ENCODE measurements at regions not wholly inside any gene's neighbourhood (a gene's known extent, or its start where the extent isn't known, plus 50 kb on each side); places are given as distances from the start of the nearest gene placed in this dataset.
"Not testable (repeated sequence)": the region's sequence is repeated elsewhere in the genome, so short reads cannot be mapped to it uniquely, and the experiment has no call there.

- no peak for DNase-seq
Observed at GRCh38 chr5:125897089-125897488, 526.1 kb upstream of the GRAMD2B start.

- DNase-seq: no peak
Observed at GRCh38 chr5:125898851-125899405, 524.3 kb upstream of the GRAMD2B start.

GRCh38 chr5:125912028-125912427 lies 511.2 kb upstream of the GRAMD2B start:
- DNase-seq: no peak

DNA sequence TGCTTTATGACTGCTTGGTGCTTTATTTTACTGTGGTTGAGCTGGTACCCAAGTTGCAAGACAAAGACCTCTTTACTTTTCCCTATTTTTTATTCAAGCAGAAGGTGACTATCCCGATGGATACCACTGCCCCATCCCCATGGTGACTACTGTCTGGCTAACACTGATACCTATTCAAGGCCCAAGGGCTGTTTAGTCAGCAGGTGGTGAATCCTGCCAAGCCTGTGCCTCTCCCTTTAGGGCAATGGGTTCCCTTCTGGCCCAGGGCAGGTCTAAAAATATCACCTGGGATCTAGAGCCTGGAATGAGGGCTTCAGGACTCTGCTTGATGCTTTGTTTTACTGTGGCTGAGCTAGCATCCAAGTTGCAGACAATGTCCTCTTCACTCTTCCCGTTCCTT lies 510.0 kb upstream of the GRAMD2B start:
- DNase-seq: no peak

DNA sequence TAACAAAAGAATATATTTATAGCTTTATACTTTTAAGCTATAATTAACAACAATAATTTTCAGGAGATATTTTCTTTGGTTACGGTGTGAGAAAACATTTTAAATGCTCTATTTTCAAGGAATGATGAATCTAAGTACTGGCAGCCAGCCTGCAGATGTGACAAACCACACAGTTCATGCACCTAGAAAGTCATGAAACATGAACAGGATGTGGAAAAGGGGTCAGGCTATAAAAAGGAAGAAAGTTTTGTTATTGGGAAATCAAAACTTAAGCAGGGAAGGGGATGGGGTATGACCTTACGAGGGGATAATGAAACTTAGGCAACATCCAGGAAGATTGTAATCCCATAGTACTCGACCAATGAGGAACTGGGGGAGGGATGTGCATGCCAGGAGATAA lies 508.7 kb upstream of the GRAMD2B start:
- DNase-seq: no peak

GRCh38 chr5:125923958-125924357 lies 499.3 kb upstream of the GRAMD2B start:
- DNase-seq: not testable (repeated sequence)

DNA sequence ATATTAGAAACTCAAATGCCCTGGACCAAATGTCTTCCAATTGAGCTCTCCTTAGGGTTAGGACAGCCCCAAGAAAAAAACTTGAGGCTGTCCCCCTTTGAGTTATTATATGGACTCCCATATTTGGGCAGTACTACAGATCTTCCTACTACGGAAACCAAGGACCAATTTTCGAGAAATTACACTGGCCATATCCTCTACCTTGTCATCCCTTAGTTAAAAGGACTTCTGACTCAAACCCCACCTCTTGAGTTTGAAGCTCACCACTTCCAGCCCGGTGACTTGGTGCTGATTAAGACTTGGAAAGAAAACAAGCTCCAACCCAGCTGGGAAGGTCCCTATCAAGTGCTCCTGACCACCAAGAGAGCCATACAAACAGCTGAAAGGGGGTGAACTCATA lies 497.0 kb upstream of the GRAMD2B start:
- no peak for DNase-seq

GRCh38 chr5:125928663-125929062 lies 494.5 kb upstream of the GRAMD2B start:
- DNase-seq: no peak

DNA sequence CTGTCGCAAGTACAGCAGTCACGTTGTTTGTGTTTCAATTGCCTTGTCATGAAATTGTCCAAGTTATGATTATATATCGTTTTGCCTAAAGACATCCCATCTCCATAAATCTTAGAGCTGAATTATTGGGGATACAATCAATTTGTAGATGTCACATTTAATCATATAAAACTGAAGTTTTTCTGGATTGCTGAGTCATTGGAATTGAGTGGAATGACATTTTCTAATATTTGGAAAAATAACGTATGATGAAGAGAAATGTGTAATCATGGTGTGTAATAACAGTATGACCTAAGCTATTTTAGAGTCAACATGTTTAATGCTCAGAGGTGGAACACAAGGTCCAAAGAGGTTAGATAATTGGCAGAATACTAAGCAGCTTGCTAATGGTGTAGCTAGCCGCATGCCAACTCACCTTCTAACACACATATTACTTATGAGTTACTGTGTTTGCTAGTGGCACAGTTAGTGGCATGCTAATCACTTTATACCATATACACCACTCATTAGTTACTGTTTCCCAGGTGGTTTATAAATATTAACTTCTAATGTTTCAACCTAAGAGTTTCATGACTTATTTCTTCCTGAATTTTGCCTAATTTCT lies 473.1 kb upstream of the GRAMD2B start:
- no peak for DNase-seq

DNA sequence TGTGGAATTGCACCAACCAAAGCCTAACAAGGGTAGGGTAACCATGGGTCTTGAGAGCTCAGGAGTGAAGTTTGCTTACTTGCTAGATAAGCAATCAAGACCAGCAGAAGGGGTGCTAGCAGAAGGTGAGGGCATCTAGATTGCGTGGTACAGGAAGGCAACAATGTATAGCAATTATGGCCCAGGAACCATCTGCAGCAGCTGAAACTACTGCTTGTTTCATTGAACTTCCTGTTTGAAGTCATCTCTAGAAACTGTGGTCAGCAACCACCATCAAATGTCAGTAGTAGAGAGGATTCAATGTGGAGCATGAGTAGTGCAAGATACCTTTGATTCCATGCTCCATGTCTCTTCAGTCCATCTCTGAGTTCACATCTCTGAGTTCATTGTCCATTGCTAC lies 462.1 kb upstream of the GRAMD2B start:
- no peak for DNase-seq

GRCh38 chr5:125965577-125965976 lies 457.6 kb upstream of the GRAMD2B start:
- DNase-seq: no peak

GRCh38 chr5:125967576-125967975 lies 455.6 kb upstream of the GRAMD2B start:
- DNase-seq: no peak

- DNase-seq: no peak
Observed at GRCh38 chr5:125969011-125969813, 454.0 kb upstream of the GRAMD2B start.

- no peak for DNase-seq
Observed at GRCh38 chr5:125969814-125970171, 453.4 kb upstream of the GRAMD2B start.

GRCh38 chr5:125970631-125971307 lies 452.4 kb upstream of the GRAMD2B start:
- no peak for DNase-seq

- DNase-seq: no peak
Observed at GRCh38 chr5:125972706-125973105, 450.5 kb upstream of the GRAMD2B start.

- DNase-seq: no peak
Observed at GRCh38 chr5:125974679-125975078, 448.5 kb upstream of the GRAMD2B start.

DNA sequence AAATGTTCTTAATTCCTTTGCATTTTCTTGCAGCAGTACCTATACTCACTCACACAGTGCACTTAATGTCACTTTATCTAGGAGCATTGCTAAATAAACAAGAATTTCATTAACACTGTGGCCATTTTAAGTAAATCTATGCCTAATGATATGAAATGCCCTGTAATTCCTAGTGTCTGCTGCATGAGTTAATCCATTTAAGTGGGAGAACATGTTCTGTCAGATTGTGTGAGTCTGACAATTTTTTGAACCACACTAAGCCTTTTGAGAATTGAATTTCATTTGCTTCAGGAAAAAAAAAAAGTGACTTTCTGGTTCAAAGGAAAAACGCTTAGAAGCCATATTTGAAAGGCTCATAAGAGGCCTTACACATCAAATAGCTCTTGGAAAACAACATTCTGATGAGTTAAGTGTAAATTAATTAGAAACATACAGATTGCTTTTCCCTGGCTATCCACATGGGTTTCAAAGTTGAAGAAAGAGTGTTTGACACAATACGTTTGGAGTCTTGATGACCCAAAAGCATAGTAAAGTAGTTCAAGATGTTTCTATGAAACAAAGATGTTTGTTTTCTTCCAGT lies 446.7 kb upstream of the GRAMD2B start:
- no peak for DNase-seq

GRCh38 chr5:125978015-125978414 lies 445.2 kb upstream of the GRAMD2B start:
- no peak for DNase-seq

- no peak for DNase-seq
Observed at GRCh38 chr5:125979636-125980035, 443.6 kb upstream of the GRAMD2B start.

DNA sequence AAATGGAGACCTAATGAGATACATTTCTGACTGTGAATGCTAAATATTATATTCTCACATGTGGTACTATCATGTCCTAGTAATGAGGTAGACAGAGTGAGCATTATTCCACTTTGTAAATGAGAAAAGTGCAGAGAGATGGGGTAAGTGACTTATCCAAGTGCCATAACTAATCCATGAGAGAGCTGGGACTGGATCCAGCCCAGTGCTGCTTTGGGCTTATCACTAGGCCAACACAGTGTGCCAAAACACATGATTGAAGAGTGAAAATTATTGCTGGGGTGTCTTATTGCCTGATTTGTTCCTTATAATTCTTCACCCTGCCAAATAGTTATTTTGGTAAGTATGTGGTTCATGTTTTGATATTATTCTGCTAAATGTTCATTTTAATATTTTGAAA lies 442.2 kb upstream of the GRAMD2B start:
- no peak for DNase-seq

- DNase-seq: no peak
Observed at GRCh38 chr5:125987677-125988255, 435.4 kb upstream of the GRAMD2B start.

DNA sequence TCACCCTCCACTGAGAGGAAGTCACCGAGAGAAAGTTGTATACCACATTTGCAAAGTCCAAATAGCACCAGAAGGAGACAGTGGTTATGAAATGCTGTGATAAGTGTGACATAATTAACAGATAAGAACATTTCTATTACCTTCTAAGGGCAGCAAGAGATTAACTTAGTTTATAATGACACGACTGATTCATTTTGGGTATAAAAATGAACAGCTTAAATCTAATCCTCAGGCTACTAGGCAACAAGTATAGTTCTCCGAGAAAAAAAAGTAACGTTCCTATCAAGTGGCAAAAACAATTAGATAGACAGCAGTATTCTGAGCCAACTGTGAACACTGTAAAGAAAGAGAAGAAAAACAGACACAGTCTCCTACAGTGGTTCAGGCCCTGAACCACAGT lies 431.2 kb upstream of the GRAMD2B start:
- no peak for DNase-seq

All from effector CD4-positive, alpha-beta T cell (primary cell).